ENCODE measurements at regions not wholly inside any gene's neighbourhood (a gene's known extent, or its start where the extent isn't known, plus 50 kb on each side); places are given as distances from the start of the nearest gene placed in this dataset.
"Not testable (repeated sequence)": the region's sequence is repeated elsewhere in the genome, so short reads cannot be mapped to it uniquely, and the experiment has no call there.

DNA sequence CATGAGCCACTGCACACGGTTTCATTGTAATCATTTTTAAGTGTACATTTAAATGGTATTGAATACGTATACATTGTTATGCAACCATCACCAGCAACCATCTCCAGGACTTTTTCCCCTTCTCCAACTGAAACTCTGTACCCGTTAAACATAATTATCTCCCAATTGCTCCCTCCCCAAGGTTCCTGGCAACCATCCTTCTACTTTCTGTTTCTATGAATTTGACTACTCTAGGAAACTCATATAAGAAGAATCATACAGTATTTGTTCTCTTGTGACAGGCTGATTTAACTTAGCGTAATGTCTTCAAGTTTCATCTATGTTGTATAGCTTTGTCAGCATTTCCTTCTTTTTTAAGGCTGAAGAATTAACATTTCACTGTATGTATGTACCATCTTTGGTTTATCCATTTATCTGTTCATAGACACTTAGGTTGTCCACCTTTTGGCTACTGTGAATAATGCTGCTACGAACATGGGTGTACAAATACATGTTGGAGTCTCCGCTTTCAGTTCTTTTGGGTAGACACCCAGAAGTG, 223.1 kb downstream of the EFCAB11 start:
- Histone ChIP-seq H3K36me3 (ENCODE audit: insufficient read depth, low read length) (no peaks in the 10 kb centered on the region), H3K4me1 (ENCODE audit: insufficient read depth, low read length, severe bottlenecking) (no peaks in the 10 kb centered on the region), H3K79me2 (ENCODE audit: insufficient read depth, low read length) (no peaks in the 10 kb centered on the region), H3K27me3 (ENCODE audit: insufficient read depth, low read length) (peaks cover 3% of the 10 kb centered on the region; the same call in 1 of the 2 replicates), H3K9me2 (ENCODE audit: low read depth, low read length) (no peaks in the 10 kb centered on the region), H2AFZ (ENCODE audit: low read length) (no peak overlapping the region), H3K9ac (ENCODE audit: low read length) (no peak overlapping the region), H3K27ac (ENCODE audit: low read depth, low read length, poor library complexity, severe bottlenecking) (no peak overlapping the region), H3K9me3 (ENCODE audit: low read length) (no peaks in the 10 kb centered on the region), H3K4me3 (ENCODE audit: low read depth, low read length, poor library complexity, severe bottlenecking) (no peak overlapping the region), H4K20me1 (ENCODE audit: insufficient read depth, low read length) (no peaks in the 10 kb centered on the region), H3K4me2 (ENCODE audit: low read length) (no peak overlapping the region), H3F3A (ENCODE audit: insufficient read depth, low read length) (no peaks in the 10 kb centered on the region)
- no peak for TF ChIP-seq CTCF (IDR thresholded peaks at IDR 0.05; ENCODE audit: low read length)
- TF ChIP-seq EZH2 (IDR thresholded peaks at IDR 0.05; ENCODE audit: borderline replicate concordance, low read length), result no peak

GRCh38 chr14:89730687-89731086, 223.8 kb downstream of the EFCAB11 start:
- Histone ChIP-seq H3K79me2 (ENCODE audit: insufficient read depth, low read length) (no peaks in the 10 kb centered on the region), H2AFZ (ENCODE audit: low read length) (no peak overlapping the region), H3K4me1 (ENCODE audit: insufficient read depth, low read length, severe bottlenecking) (no peaks in the 10 kb centered on the region), H3K27ac (ENCODE audit: low read depth, low read length, poor library complexity, severe bottlenecking) (no peak overlapping the region), H3K4me2 (ENCODE audit: low read length) (no peak overlapping the region), H3K36me3 (ENCODE audit: insufficient read depth, low read length) (no peaks in the 10 kb centered on the region), H3K4me3 (ENCODE audit: low read depth, low read length, poor library complexity, severe bottlenecking) (no peak overlapping the region), H3K9me3 (ENCODE audit: low read length) (no peaks in the 10 kb centered on the region), H3F3A (ENCODE audit: insufficient read depth, low read length) (no peaks in the 10 kb centered on the region), H3K9ac (ENCODE audit: low read length) (no peak overlapping the region), H3K9me2 (ENCODE audit: low read depth, low read length) (no peaks in the 10 kb centered on the region), H4K20me1 (ENCODE audit: insufficient read depth, low read length) (no peaks in the 10 kb centered on the region), H3K27me3 (ENCODE audit: insufficient read depth, low read length) (peaks cover 3% of the 10 kb centered on the region; the same call in 1 of the 2 replicates)
- no peak for TF ChIP-seq CTCF (IDR thresholded peaks at IDR 0.05; ENCODE audit: low read length)
- no peak for TF ChIP-seq EZH2 (IDR thresholded peaks at IDR 0.05; ENCODE audit: borderline replicate concordance, low read length)

DNA sequence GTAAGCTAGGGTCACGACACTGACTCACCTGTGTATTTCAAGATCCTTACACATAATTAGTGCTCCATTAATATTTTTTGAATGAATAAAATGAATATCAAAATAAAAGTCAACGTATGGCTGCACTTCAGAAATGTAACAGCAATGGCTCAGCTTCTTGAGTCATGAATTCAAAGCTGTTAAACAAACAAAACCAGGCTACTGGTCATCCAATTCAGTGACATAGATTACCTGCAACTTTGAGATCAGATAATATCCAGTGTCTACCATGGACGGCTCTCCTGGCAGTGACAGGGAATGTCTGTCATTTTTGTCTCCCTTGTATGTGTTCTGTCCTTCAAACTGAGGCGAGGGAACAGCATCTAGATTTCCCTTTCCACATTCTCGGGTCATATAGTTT, 225.6 kb downstream of the EFCAB11 start:
- peaks cover 3% of the 10 kb centered on the region; the same call in 1 of the 2 replicates for H3K27me3 ChIP-seq (ENCODE audit: insufficient read depth, low read length)
- no peaks in the 10 kb centered on the region for H3K79me2 ChIP-seq (ENCODE audit: insufficient read depth, low read length)
- no peaks in the 10 kb centered on the region for H3F3A ChIP-seq (ENCODE audit: insufficient read depth, low read length)
- H3K4me1 ChIP-seq (ENCODE audit: insufficient read depth, low read length, severe bottlenecking), result no peaks in the 10 kb centered on the region
- H3K9me3 ChIP-seq (ENCODE audit: low read length), result no peaks in the 10 kb centered on the region
- no peak for TF ChIP-seq EZH2 (IDR thresholded peaks at IDR 0.05; ENCODE audit: borderline replicate concordance, low read length)
- TF ChIP-seq CTCF (IDR thresholded peaks at IDR 0.05; ENCODE audit: low read length), result no peak
- H3K27ac ChIP-seq (ENCODE audit: low read depth, low read length, poor library complexity, severe bottlenecking), result no peak overlapping the region
- H3K36me3 ChIP-seq (ENCODE audit: insufficient read depth, low read length), result no peaks in the 10 kb centered on the region
- no peaks in the 10 kb centered on the region for H4K20me1 ChIP-seq (ENCODE audit: insufficient read depth, low read length)
- no peak overlapping the region for H2AFZ ChIP-seq (ENCODE audit: low read length)
- no peak overlapping the region for H3K4me2 ChIP-seq (ENCODE audit: low read length)
- no peaks in the 10 kb centered on the region for H3K9me2 ChIP-seq (ENCODE audit: low read depth, low read length)
- H3K4me3 ChIP-seq (ENCODE audit: low read depth, low read length, poor library complexity, severe bottlenecking), result no peak overlapping the region
- H3K9ac ChIP-seq (ENCODE audit: low read length), result no peak overlapping the region

- H3K27ac ChIP-seq (ENCODE audit: low read depth, low read length, poor library complexity, severe bottlenecking); H3K4me2 ChIP-seq (ENCODE audit: low read length); H3K27me3 ChIP-seq (ENCODE audit: insufficient read depth, low read length); H3K36me3 ChIP-seq (ENCODE audit: insufficient read depth, low read length); H3K9me2 ChIP-seq (ENCODE audit: low read depth, low read length); H3K4me3 ChIP-seq (ENCODE audit: low read depth, low read length, poor library complexity, severe bottlenecking); H2AFZ ChIP-seq (ENCODE audit: low read length); H3K9me3 ChIP-seq (ENCODE audit: low read length); H3K9ac ChIP-seq (ENCODE audit: low read length); H4K20me1 ChIP-seq (ENCODE audit: insufficient read depth, low read length); H3K79me2 ChIP-seq (ENCODE audit: insufficient read depth, low read length); H3F3A ChIP-seq (ENCODE audit: insufficient read depth, low read length); H3K4me1 ChIP-seq (ENCODE audit: insufficient read depth, low read length, severe bottlenecking): not testable (repeated sequence)
These were observed 228.3 kb downstream of the EFCAB11 start for GRCh38 chr14:89726226-89726625.

Data from OCI-LY1 (cell line).